GM12864 (cell line): ENCODE measurements at regions not wholly inside any gene's neighbourhood (a gene's known extent, or its start where the extent isn't known, plus 50 kb on each side); places are given as distances from the start of the nearest gene placed in this dataset.

Source experiments
- DNase-seq: peaks from one replicate; pipeline ENCODE4 v3.0.0-alpha.2; 2011; ENCODE audit warnings: low read depth
- H3K4me3 ChIP-seq: 2 replicates; pipeline ENCODE4 v1.5.1; 2011; ENCODE audit warnings: mild to moderate bottlenecking, low read depth, low read length, control low read depth
- CTCF ChIP-seq: IDR thresholded peaks from 2 replicates; pipeline ENCODE4 v1.5.1; 2011; ENCODE audit warnings: low read depth, mild to moderate bottlenecking, moderate library complexity, low read length, control low read depth, inconsistent platforms; ENCODE audit errors: missing control alignments

- TF ChIP-seq CTCF = no peak
- no peak for DNase-seq
- no peak overlapping the region for H3K4me3 ChIP-seq
These were observed 206.9 kb upstream of the ZBTB20 start for GRCh38 chr3:115354010-115354409.

GRCh38 chr3:115357456-115357855 lies 210.4 kb upstream of the ZBTB20 start:
- H3K4me3 ChIP-seq = no peak overlapping the region
- no peak for DNase-seq
- TF ChIP-seq CTCF = no peak

GRCh38 chr3:115359536-115359935 lies 212.4 kb upstream of the ZBTB20 start:
- peak; percentile 18 for DNase-seq
- no peak overlapping the region for H3K4me3 ChIP-seq
- no peak for TF ChIP-seq CTCF

GRCh38 chr3:115361806-115362205 lies 214.7 kb upstream of the ZBTB20 start:
- no peak for TF ChIP-seq CTCF
- no peak overlapping the region for H3K4me3 ChIP-seq
- DNase-seq = no peak

GRCh38 chr3:115363071-115363470 lies 216.0 kb upstream of the ZBTB20 start:
- TF ChIP-seq CTCF = no peak
- DNase-seq = no peak
- no peak overlapping the region for H3K4me3 ChIP-seq

- DNase-seq = no peak
- no peak overlapping the region for H3K4me3 ChIP-seq
- no peak for TF ChIP-seq CTCF
These were observed 221.9 kb upstream of the ZBTB20 start for GRCh38 chr3:115369021-115369420.

- H3K4me3 ChIP-seq = no peak overlapping the region
- TF ChIP-seq CTCF = no peak
These were observed 228.3 kb upstream of the ZBTB20 start for GRCh38 chr3:115375362-115375761.

More at GRCh38 chr3:115375362-115375761, 228.3 kb upstream of the ZBTB20 start:
- no peak for DNase-seq
